GM18520 (cell line): ENCODE measurements at regions not wholly inside any gene's neighbourhood (a gene's known extent, or its start where the extent isn't known, plus 50 kb on each side); places are given as distances from the start of the nearest gene placed in this dataset.

Experiments used
- ATAC-seq: cut with Tn5 transposase; IDR thresholded peaks from one replicate; pipeline ENCODE4 v1.9.1; 2021; ENCODE audit not compliant: unreplicated experiment

GRCh38 chr12:65651060-65651459, 173.2 kb upstream of the HMGA2 start:
- ATAC-seq: no peak

DNA sequence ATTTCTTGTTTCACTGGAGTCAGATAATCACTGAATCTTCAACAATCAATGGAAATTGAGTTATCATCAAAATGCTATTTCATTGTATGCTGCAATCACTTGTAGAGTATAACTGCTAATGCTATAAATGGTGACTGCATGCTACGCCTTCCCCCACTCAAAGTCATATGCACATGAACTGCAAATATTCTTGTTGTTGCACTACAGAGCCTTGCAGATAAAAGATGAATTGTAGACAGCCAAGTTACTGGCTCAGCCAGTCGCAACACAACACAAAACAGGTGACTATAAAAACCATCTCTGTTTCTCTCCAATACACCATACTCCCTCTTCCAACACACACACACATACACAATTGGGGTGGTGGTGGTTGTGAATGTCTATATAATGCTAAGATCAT, 171.0 kb upstream of the HMGA2 start:
- ATAC-seq: no peak

- ATAC-seq: no peak
Observed at GRCh38 chr12:65653946-65654629, 170.2 kb upstream of the HMGA2 start.

DNA sequence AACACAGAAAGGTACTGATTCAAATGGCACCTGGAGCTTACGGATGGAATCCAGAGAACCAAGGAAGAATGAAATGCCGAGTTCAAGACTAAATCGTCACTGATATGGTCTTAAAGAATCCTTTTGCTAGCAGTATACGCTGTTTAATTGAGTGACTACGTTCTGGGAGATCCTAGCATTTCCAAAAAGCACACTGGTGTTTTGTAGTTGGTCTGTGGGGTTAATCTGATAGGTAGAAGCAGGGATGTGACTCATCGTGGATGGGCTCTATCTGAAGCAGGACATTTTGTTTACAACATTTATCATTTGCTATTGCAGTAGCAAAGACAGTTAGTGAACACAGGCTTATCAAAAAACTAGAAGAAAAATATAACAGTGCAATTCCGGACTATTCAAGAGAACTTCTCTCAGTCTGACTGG, 169.2 kb upstream of the HMGA2 start:
- no peak for ATAC-seq

GRCh38 chr12:65656156-65656882, 168.0 kb upstream of the HMGA2 start:
- ATAC-seq: no peak

GRCh38 chr12:65656891-65657351, 167.4 kb upstream of the HMGA2 start:
- peak; percentile 40 for ATAC-seq

- ATAC-seq: no peak
Observed at GRCh38 chr12:65657635-65658034, 166.6 kb upstream of the HMGA2 start.

GRCh38 chr12:65658360-65658759, 165.9 kb upstream of the HMGA2 start:
- no peak for ATAC-seq

DNA sequence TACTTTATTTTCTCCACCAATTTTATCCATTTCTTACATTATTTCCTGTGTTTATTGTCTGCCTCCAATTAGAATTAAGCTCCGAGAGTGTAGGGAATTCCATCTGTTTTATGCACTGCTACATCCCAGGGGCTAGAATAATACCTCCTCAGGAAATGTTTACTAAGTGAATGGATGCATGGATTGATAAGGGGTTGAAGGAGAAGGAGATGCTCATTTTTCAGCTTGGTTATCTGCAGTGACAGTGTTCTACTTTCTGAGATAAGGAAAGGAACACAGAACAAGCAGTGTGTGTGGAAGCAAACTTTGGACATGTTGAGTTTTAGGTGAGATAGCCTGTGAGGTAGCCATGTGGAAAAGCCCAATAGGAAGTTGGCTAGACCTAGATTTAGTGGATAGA, 164.6 kb upstream of the HMGA2 start:
- no peak for ATAC-seq

DNA sequence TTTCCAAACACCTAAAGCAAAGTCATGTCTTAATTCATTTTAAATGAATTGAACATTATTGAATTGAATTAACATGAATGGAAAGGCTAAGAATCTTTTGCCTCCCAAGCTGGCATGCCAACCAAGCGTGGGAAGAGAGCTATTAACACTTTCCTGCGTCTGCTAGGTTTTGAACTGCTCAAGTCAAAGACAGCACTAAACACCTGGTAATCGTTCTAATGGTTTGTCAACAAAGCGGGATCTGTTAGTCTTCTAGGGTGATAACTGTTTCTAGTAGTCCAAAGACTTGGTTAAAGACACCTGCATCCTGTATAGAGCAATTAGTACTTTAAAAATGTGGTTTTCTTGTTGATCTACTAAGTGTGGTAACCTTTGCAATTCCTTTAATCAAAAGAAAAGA, 164.2 kb upstream of the HMGA2 start:
- ATAC-seq: no peak

DNA sequence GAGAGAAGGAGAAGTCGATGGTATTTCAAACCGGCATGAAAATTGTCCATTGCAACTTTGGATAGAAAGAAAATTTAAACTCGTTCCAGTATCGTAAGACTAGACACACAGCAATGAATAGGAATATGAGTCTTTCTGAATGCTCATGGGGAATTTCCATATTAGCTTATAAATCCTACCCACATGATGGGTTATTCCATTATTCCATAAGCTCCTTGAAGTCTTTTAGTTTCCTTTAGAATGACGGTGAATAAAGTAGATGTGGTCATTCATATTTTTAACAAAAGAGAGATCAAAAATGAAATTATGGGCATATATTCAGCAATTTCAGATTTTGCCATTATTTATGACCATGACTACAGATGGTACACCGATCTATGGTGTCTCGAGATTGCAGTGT, 163.4 kb upstream of the HMGA2 start:
- no peak for ATAC-seq

DNA sequence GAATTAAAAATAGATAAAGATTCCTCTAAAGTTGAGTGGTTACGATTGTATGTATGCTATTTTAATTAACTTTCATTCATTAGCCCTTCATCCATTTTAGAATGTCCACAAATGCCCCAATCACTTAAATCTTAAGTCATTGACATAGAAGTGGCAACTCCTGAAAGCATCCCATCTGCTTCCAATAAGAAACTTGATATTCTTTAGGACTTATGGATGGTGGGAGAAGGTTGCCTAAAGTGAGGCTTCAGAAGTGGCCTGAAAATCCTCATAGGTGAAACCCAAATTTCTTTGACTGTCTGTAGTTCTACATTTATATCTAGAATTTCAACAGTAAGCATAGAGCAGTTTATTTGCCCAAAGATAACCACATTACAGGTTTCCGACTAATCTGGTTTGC, 161.7 kb upstream of the HMGA2 start:
- ATAC-seq: no peak

- no peak for ATAC-seq
Observed at GRCh38 chr12:65663097-65663496, 161.2 kb upstream of the HMGA2 start.

DNA sequence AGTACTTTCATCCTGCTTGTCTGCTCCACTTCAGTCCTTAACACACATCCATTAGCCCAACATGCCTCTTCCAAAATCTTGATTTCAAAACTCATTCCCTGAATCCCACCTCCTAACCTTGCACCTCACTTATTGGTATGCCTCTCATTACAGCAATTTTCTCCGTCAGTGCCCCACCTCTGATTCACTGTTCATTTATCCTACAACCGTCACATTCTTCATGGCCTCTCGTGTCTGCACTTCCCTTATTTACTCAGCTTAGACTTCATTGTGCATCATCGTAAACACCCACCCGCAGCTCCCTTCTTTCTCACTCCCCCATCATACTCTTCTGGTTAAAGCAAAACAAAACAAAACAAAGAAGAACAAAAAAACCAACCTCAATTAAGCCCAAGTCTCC, 160.6 kb upstream of the HMGA2 start:
- ATAC-seq: no peak

- ATAC-seq: no peak
Observed at GRCh38 chr12:65664715-65665250, 159.5 kb upstream of the HMGA2 start.

GRCh38 chr12:65665817-65666216, 158.5 kb upstream of the HMGA2 start:
- no peak for ATAC-seq

GRCh38 chr12:65666876-65667275, 157.4 kb upstream of the HMGA2 start:
- ATAC-seq: no peak

DNA sequence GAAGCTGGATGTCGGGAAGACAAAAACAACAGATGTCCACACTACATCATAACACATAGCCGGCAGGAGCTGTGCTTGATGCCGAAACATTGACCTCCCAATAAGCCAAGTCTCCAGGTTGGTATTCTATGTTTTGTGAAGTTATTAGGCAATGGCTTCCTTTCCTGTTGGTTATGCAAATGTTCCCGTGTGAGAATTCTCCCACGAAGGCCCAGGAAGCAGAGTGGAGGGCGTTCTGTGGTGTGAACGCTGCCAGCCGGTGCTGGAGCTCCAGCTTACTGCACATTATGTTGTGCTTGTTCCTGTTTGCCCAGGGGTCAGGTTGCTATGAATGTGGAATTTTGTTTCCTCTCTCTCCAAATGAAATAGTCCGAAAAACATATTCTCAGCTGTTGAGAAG, 156.4 kb upstream of the HMGA2 start:
- ATAC-seq: no peak

- ATAC-seq: no peak
Observed at GRCh38 chr12:65668981-65669695, 155.1 kb upstream of the HMGA2 start.

DNA sequence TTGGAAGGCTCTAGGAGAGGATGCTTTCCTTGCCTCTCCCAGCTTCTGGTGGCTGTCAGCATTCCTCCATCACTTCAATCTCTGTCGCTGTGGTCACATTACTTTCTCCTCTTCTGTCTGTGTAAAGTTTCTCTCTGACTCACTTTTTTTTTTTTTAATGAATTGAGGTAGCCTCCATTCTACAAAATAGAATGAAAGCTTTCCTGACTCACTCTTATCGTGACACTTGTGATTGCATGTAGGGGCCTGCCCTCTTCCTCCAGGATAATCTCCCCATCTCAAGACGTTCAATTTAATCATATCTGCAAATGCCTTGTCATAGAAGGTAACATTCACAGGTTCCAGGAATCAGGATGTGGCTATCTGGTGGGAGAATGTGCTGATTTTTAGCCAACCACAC, 153.5 kb upstream of the HMGA2 start:
- no peak for ATAC-seq

- no peak for ATAC-seq
Observed at GRCh38 chr12:65672441-65672840, 151.8 kb upstream of the HMGA2 start.
